CD4-positive, alpha-beta T cell (primary cell): ENCODE measurements at regions not wholly inside any gene's neighbourhood (a gene's known extent, or its start where the extent isn't known, plus 50 kb on each side); places are given as distances from the start of the nearest gene placed in this dataset.

Experiments used
- ATAC-seq: fragments of 200-7000 bp; cut with Tn5 transposase; one replicate; pipeline ENCODE4 v1.10.0; 2022; ENCODE audit warnings: mild to moderate bottlenecking; ENCODE audit not compliant: poor library complexity
- CTCF ChIA-PET: fragments of 350-600 bp; sonication (Branson Sonifier 250); formaldehyde crosslinking; loops from one replicate; lab custom pipeline; 2021; ENCODE audit warnings: antibody characterized with exemption, inconsistent platforms; lab: Charles Lee
- POLR2A ChIA-PET: fragments of 350-600 bp; sonication (Branson Sonifier 250); formaldehyde crosslinking; loops from one replicate; lab custom pipeline; 2021; ENCODE audit warnings: antibody characterized with exemption, inconsistent platforms; lab: Charles Lee
- DNase-seq, 14 experiments: peaks; one replicate each; pipeline ENCODE4 v3.0.0-alpha.2; 2013 to 2020; ENCODE audit warnings: mixed read lengths in 2 of 14
- H3K27ac ChIP-seq, 2 donors: one replicate each; pipeline versions ENCODE4 v1.5.1 to v1.7.0; 2013; ENCODE audit warnings: low read length in 2 of 2, low read depth in 1 of 2, mild to moderate bottlenecking in 1 of 2
- H3K27me3 ChIP-seq, 2 experiments: 1 replicate in 1 of 2; 2 replicates in 1 of 2; pipeline versions ENCODE4 v1.6.1 to v1.7.0; 2013; ENCODE audit warnings: low read length in 2 of 2, control low read depth in 1 of 2, mild to moderate bottlenecking in 1 of 2, moderate library complexity in 1 of 2; ENCODE audit not compliant: insufficient read depth in 2 of 2, control insufficient read depth in 1 of 2
- H3K36me3 ChIP-seq: one replicate; pipeline ENCODE4 v1.6.1; 2013; ENCODE audit warnings: low read length, control low read depth; ENCODE audit not compliant: insufficient read depth
- H3K4me1 ChIP-seq: one replicate; pipeline ENCODE4 v1.6.1; 2013; ENCODE audit warnings: low read length, control low read depth; ENCODE audit not compliant: insufficient read depth
- H3K4me3 ChIP-seq: one replicate; pipeline ENCODE4 v1.5.1; 2013; ENCODE audit warnings: mild to moderate bottlenecking, low read length, moderate library complexity
- H3K9me3 ChIP-seq, 2 experiments: 1 replicate in 1 of 2; 2 replicates in 1 of 2; pipeline versions ENCODE4 v1.6.1 to v1.7.0; 2013; ENCODE audit warnings: low read length in 2 of 2, mild to moderate bottlenecking in 2 of 2, control low read depth in 1 of 2, moderate library complexity in 1 of 2; ENCODE audit not compliant: control insufficient read depth in 1 of 2, insufficient read depth in 1 of 2
- H3K27ac Mint-ChIP-seq: one replicate; pipeline ENCODE4 v1.8.0; 2020; ENCODE audit warnings: mixed read lengths
- H3K27me3 Mint-ChIP-seq: one replicate; pipeline ENCODE4 v1.8.0; 2021; ENCODE audit warnings: mixed read lengths
- H3K36me3 Mint-ChIP-seq: one replicate; pipeline ENCODE4 v1.8.0; 2021; ENCODE audit warnings: low read depth, mixed read lengths
- H3K4me1 Mint-ChIP-seq: one replicate; pipeline ENCODE4 v1.8.0; 2021; ENCODE audit warnings: low read depth, mixed read lengths
- H3K4me3 Mint-ChIP-seq: one replicate; pipeline ENCODE4 v1.8.0; 2020; ENCODE audit warnings: mild to moderate bottlenecking, mixed read lengths
- H3K9me3 Mint-ChIP-seq: one replicate; pipeline ENCODE4 v1.8.0; 2020; ENCODE audit warnings: mixed read lengths
- intact Hi-C, 2 experiments: fragments of 100-400 bp; cut with DNase I in 1 of 2; cut with micrococcal nuclease in 1 of 2; formaldehyde crosslinking; loops; one replicate each; pipeline versions ENCODE4 v1.15.1 to v1.9.0; 2023 to 2025; cut with DNase I, micrococcal nuclease
- TF ChIP-seq, protein P1 (sequence below): fragments of 200-600 bp; IDR thresholded peaks from one replicate; pipeline ENCODE4 v1.8.0; 2022; ENCODE audit warnings: antibody characterized with exemption, mild to moderate bottlenecking

DNA sequence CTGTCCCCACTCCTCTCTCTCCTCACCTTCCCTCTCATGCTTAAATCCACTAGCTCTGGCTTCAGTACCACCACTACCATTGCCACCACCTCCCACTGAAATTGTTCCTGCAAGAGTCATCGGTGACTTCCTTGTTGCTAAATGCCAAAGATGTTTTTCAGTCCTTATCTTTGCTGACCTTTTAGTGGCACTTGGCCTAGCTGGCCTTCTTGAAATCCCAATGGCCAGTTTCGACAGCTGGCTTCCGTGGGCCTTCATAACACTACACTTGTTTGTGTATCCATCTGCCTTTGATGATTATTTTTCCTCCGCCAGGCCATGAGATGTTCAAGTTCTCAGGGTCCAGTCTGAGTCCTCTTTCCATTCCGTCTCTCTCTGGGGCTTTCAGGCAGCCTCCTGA, 118.2 kb upstream of the NANOS1 start:
- no peak for ATAC-seq

DNA sequence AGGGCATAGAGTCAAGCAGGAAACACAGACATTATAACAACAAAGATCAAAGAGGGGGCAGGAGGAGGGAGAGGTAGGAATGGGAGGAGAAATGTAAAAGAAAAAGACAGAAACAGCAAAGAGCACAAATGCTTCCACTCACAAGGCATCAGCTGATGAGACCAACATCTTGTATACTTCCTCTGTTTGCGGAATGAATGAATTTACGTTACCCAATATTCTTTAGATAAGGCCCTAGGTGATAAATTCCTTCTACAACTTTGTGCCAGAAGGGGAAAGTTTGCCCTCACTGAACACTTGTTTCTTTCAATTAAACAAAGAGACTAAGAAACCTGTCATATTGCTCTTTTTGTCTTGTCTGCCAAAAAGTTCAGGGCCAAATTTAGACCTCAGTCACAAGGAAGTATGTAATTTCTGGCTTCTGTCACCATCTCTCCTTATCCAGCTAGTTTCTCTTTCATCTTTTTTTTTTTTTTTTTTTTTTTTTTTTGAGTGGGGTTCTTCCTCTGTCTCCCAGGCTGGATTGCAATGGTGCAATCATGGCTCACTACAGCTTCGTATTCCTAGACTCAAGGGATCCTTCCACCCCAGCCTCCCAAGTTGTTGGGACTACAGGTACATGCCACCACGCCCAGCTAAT, 116.4 kb upstream of the NANOS1 start:
- no peaks in the 10 kb centered on the region for H3K4me1 Mint-ChIP-seq
- H3K36me3 ChIP-seq, result no peaks in the 10 kb centered on the region

More for the DNA sequence above, 118.2 kb upstream of the NANOS1 start:
- Mint-ChIP-seq H3K36me3 (no peaks in the 10 kb centered on the region), H3K4me3 (no peak overlapping the region), H3K27ac (no peak overlapping the region), H3K27me3 (peaks cover under 1% of the 10 kb centered on the region), H3K9me3 (no peaks in the 10 kb centered on the region), H3K4me1 (no peaks in the 10 kb centered on the region)
- CTCF ChIA-PET, result interaction anchor here (0.5 kb wide), 1 partner anchor 36 kb away, joined by 3 read pairs; no protein-coding TSS in a partner anchor
- H3K4me1 ChIP-seq, result no peaks in the 10 kb centered on the region
- POLR2A ChIA-PET, result interaction anchor here (0.6 kb wide), 1 partner anchor 357 kb away, joined by 3 read pairs; no protein-coding TSS in a partner anchor
- no peak for DNase-seq
- H3K9me3 ChIP-seq, result no peaks in the 10 kb centered on the region
- peaks cover 0 to 2% of the 10 kb centered on the region in 2 experiments for H3K27me3 ChIP-seq
- intact Hi-C loops, result no loop called here
- H3K36me3 ChIP-seq, result no peaks in the 10 kb centered on the region
- no peak overlapping the region for H3K27ac ChIP-seq
- no peak overlapping the region for H3K4me3 ChIP-seq
- TF ChIP-seq, protein P1, sequence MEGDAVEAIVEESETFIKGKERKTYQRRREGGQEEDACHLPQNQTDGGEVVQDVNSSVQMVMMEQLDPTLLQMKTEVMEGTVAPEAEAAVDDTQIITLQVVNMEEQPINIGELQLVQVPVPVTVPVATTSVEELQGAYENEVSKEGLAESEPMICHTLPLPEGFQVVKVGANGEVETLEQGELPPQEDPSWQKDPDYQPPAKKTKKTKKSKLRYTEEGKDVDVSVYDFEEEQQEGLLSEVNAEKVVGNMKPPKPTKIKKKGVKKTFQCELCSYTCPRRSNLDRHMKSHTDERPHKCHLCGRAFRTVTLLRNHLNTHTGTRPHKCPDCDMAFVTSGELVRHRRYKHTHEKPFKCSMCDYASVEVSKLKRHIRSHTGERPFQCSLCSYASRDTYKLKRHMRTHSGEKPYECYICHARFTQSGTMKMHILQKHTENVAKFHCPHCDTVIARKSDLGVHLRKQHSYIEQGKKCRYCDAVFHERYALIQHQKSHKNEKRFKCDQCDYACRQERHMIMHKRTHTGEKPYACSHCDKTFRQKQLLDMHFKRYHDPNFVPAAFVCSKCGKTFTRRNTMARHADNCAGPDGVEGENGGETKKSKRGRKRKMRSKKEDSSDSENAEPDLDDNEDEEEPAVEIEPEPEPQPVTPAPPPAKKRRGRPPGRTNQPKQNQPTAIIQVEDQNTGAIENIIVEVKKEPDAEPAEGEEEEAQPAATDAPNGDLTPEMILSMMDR, result no peak

DNA sequence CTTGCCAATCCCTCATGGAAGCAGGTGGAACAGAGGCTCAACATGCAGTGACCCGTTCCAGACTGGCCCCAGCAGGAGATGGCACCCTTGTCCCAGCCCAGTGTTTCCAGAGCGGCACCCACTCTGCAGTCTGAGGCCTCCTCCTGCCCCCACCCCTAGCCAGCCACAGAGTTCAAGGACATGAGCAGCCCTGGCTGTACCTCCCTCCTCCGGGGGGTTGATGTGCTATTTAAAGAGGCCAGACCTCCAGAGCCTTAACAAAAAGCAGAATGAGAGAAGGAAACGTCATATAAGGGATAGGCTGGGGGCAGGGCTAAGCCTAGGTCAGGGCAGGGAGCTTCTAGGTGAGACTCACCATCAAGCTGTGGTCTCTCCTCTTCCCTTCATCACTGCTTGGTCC, 115.7 kb upstream of the NANOS1 start:
- Mint-ChIP-seq H3K27me3 (peaks cover 5% of the 10 kb centered on the region), H3K4me1 (no peaks in the 10 kb centered on the region), H3K4me3 (no peak overlapping the region), H3K27ac (no peak overlapping the region), H3K36me3 (no peaks in the 10 kb centered on the region), H3K9me3 (no peaks in the 10 kb centered on the region)
- Histone ChIP-seq H3K4me1 (no peaks in the 10 kb centered on the region), H3K4me3 (no peak overlapping the region), H3K9me3 (no peaks in the 10 kb centered on the region), H3K27ac (no peak overlapping the region), H3K36me3 (no peaks in the 10 kb centered on the region), H3K27me3 (peaks cover 0 to 2% of the 10 kb centered on the region in 2 experiments)
- POLR2A ChIA-PET, result no interaction called here
- CTCF ChIA-PET, result no interaction called here
- TF ChIP-seq, protein P1, result no peak
- DNase-seq (no peak), ATAC-seq (no peak)
- intact Hi-C loops, result no loop called here

More for the DNA sequence above, 116.4 kb upstream of the NANOS1 start:
- no peaks in the 10 kb centered on the region for H3K36me3 Mint-ChIP-seq
- peaks cover 5% of the 10 kb centered on the region for H3K27me3 Mint-ChIP-seq
- peaks cover 0 to 2% of the 10 kb centered on the region in 2 experiments for H3K27me3 ChIP-seq
- no peak overlapping the region for H3K4me3 ChIP-seq
- no peak overlapping the region for H3K27ac Mint-ChIP-seq
- ATAC-seq (no peak), DNase-seq (no peak)
- H3K4me1 ChIP-seq, result no peaks in the 10 kb centered on the region
- H3K4me3 Mint-ChIP-seq, result no peak overlapping the region
- H3K27ac ChIP-seq, result no peak overlapping the region
- TF ChIP-seq, protein P1, result no peak
- no peaks in the 10 kb centered on the region for H3K9me3 ChIP-seq
- intact Hi-C loops, result no loop called here
- ChIA-PET CTCF (interaction anchor here (0.7 kb wide), 1 partner anchor 36 kb away, joined by 3 read pairs; no protein-coding TSS in a partner anchor), POLR2A (no interaction called here)
- H3K9me3 Mint-ChIP-seq, result no peaks in the 10 kb centered on the region
